ENCODE measurements at regions not wholly inside any gene's neighbourhood (a gene's known extent, or its start where the extent isn't known, plus 50 kb on each side); places are given as distances from the start of the nearest gene placed in this dataset.

DNA sequence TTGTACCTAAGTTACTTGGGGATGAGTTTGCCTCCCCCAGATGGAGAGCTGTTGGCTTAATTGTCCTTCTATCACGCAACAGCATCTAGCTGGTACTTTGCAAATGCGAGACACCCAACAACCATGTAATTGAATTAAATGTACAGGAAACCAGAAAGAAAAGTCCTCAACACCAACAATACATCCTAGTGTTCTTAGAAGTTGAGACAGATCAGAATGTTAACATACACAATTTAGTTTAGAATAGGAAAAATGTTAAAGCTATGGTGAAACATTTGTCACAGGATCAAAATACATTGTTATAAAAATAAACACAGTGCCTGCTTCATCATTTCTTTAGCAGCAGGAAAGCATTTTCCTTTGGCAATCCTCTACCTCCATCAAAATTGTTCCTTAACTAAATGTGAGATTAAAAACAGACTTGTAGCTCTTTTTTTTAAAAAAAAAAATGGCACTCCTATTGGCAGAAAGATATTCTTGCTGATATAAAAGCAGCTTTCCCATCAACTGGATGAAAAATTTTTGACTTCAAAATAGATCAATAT lies 163.1 kb upstream of the MID1 start:
- TF ChIP-seq POLR2A (IDR thresholded peaks at IDR 0.05; ENCODE audit: low read depth, low read length) = no peak
- no peak for TF ChIP-seq TAF1 (IDR thresholded peaks at IDR 0.05; ENCODE audit: borderline replicate concordance, low read depth, low read length)
- TF ChIP-seq POLR2AphosphoS5 (IDR thresholded peaks at IDR 0.05; ENCODE audit: low read depth, low read length) = no peak
- DNase-seq (ENCODE audit: insufficient read length) = no peak
- FAIRE-seq = no peak

- no peak for TF ChIP-seq POLR2AphosphoS5 (IDR thresholded peaks at IDR 0.05; ENCODE audit: low read depth, low read length)
- TF ChIP-seq POLR2A (IDR thresholded peaks at IDR 0.05; ENCODE audit: low read depth, low read length) = no peak
- no peak for TF ChIP-seq TAF1 (IDR thresholded peaks at IDR 0.05; ENCODE audit: borderline replicate concordance, low read depth, low read length)
- DNase-seq (ENCODE audit: insufficient read length) = no peak
- no peak for FAIRE-seq
Observed at GRCh38 chrX:10787264-10787663, 166.9 kb upstream of the MID1 start.

DNA sequence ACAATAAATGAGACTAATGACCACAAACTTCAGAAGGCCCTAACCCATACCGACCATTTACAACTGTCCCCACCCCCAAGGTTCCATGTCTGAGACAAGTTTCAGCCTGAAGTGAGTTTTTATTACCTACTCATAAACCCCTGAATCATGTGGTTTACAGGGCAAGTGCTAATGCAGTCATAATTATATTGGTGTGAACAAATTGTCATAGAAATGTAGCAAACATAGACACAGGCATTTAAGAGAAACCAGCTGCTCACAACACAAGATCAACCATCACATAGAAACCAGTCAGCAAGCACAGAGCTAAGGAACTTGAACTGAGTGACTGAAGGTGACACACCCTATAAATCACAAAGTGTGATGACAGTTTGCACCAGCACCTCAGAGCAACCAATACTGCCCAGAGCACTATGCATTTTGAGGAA lies 173.8 kb upstream of the MID1 start:
- DNase-seq (ENCODE audit: insufficient read length) (no peak), FAIRE-seq (no peak)
- no peak for TF ChIP-seq TAF1 (IDR thresholded peaks at IDR 0.05; ENCODE audit: borderline replicate concordance, low read depth, low read length)
- no peak for TF ChIP-seq POLR2AphosphoS5 (IDR thresholded peaks at IDR 0.05; ENCODE audit: low read depth, low read length)
- no peak for TF ChIP-seq POLR2A (IDR thresholded peaks at IDR 0.05; ENCODE audit: low read depth, low read length)

GRCh38 chrX:10795721-10796120 lies 175.3 kb upstream of the MID1 start:
- FAIRE-seq (no peak), DNase-seq (ENCODE audit: insufficient read length) (no peak)
- TF ChIP-seq POLR2A (IDR thresholded peaks at IDR 0.05; ENCODE audit: low read depth, low read length) = no peak
- no peak for TF ChIP-seq TAF1 (IDR thresholded peaks at IDR 0.05; ENCODE audit: borderline replicate concordance, low read depth, low read length)
- TF ChIP-seq POLR2AphosphoS5 (IDR thresholded peaks at IDR 0.05; ENCODE audit: low read depth, low read length) = no peak

GRCh38 chrX:10797466-10797865 lies 177.1 kb upstream of the MID1 start:
- DNase-seq (ENCODE audit: insufficient read length) (no peak), FAIRE-seq (no peak)
- no peak for TF ChIP-seq POLR2AphosphoS5 (IDR thresholded peaks at IDR 0.05; ENCODE audit: low read depth, low read length)
- TF ChIP-seq POLR2A (IDR thresholded peaks at IDR 0.05; ENCODE audit: low read depth, low read length) = no peak
- no peak for TF ChIP-seq TAF1 (IDR thresholded peaks at IDR 0.05; ENCODE audit: borderline replicate concordance, low read depth, low read length)

DNA sequence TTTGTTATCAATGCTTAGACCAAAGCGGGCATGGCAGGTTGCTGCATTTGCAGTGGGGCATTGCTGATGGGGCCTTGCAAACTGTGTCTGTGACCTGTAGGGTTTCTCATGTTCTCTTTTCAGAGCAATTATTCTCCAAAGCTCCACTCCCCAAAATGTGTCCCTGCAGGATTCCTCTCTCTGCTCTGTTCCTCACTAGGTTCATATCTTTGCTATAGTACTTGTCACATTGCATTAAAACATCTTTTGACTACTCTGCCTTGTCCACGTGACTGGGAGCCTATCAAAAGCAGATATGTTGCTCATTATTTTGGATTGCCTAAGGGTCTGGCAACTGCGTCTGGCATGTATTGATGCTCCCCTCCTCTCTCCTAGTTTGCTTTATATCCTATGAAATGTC lies 177.7 kb upstream of the MID1 start:
- no peak for FAIRE-seq
- DNase-seq (ENCODE audit: insufficient read length) = no peak
- TF ChIP-seq POLR2A (IDR thresholded peaks at IDR 0.05; ENCODE audit: low read depth, low read length) (no peak), POLR2AphosphoS5 (IDR thresholded peaks at IDR 0.05; ENCODE audit: low read depth, low read length) (no peak), TAF1 (IDR thresholded peaks at IDR 0.05; ENCODE audit: borderline replicate concordance, low read depth, low read length) (no peak)

GRCh38 chrX:10800796-10801195 lies 180.4 kb upstream of the MID1 start:
- FAIRE-seq = no peak
- TF ChIP-seq POLR2A (IDR thresholded peaks at IDR 0.05; ENCODE audit: low read depth, low read length) = no peak
- TF ChIP-seq TAF1 (IDR thresholded peaks at IDR 0.05; ENCODE audit: borderline replicate concordance, low read depth, low read length) = no peak
- TF ChIP-seq POLR2AphosphoS5 (IDR thresholded peaks at IDR 0.05; ENCODE audit: low read depth, low read length) = no peak
- no peak for DNase-seq (ENCODE audit: insufficient read length)

- FAIRE-seq (no peak), DNase-seq (ENCODE audit: insufficient read length) (no peak)
- no peak for TF ChIP-seq TAF1 (IDR thresholded peaks at IDR 0.05; ENCODE audit: borderline replicate concordance, low read depth, low read length)
- no peak for TF ChIP-seq POLR2A (IDR thresholded peaks at IDR 0.05; ENCODE audit: low read depth, low read length)
- no peak for TF ChIP-seq POLR2AphosphoS5 (IDR thresholded peaks at IDR 0.05; ENCODE audit: low read depth, low read length)
Observed at GRCh38 chrX:10811111-10811510, 190.7 kb upstream of the MID1 start.

- TF ChIP-seq TAF1 (IDR thresholded peaks at IDR 0.05; ENCODE audit: borderline replicate concordance, low read depth, low read length) (no peak), POLR2A (IDR thresholded peaks at IDR 0.05; ENCODE audit: low read depth, low read length) (no peak), POLR2AphosphoS5 (IDR thresholded peaks at IDR 0.05; ENCODE audit: low read depth, low read length) (no peak)
- DNase-seq (ENCODE audit: insufficient read length) (no peak), FAIRE-seq (no peak)
Observed at GRCh38 chrX:10813761-10814160, 193.4 kb upstream of the MID1 start.

- TF ChIP-seq TAF1 (IDR thresholded peaks at IDR 0.05; ENCODE audit: borderline replicate concordance, low read depth, low read length) (no peak), POLR2AphosphoS5 (IDR thresholded peaks at IDR 0.05; ENCODE audit: low read depth, low read length) (no peak), POLR2A (IDR thresholded peaks at IDR 0.05; ENCODE audit: low read depth, low read length) (no peak)
- FAIRE-seq = no peak
- no peak for DNase-seq (ENCODE audit: insufficient read length)
Observed at GRCh38 chrX:10818651-10819050, 198.3 kb upstream of the MID1 start.

- DNase-seq (ENCODE audit: insufficient read length) = no peak
- TF ChIP-seq POLR2AphosphoS5 (IDR thresholded peaks at IDR 0.05; ENCODE audit: low read depth, low read length) = no peak
- no peak for TF ChIP-seq POLR2A (IDR thresholded peaks at IDR 0.05; ENCODE audit: low read depth, low read length)
- TF ChIP-seq TAF1 (IDR thresholded peaks at IDR 0.05; ENCODE audit: borderline replicate concordance, low read depth, low read length) = no peak
- no peak for FAIRE-seq
Observed at GRCh38 chrX:10819973-10820372, 199.6 kb upstream of the MID1 start.

DNA sequence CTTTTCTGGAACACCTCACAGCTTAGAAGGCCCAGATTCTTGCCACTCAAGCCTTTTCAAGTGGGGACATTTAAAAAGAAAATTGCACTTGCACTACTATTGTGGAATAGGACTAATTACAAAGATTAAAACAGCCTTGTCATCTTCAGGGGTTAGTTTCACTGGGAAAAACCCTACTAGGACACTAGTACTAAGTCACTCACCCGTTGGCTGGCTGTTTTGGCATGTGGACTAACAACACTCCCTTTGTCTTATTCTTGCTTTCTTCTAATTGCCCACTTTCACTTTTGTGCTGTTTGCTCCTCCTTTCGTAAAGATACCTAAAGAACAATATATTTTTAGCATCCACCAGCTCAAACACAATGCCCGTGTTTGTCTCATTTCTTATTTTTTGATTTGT lies 200.9 kb upstream of the MID1 start:
- no peak for TF ChIP-seq POLR2A (IDR thresholded peaks at IDR 0.05; ENCODE audit: low read depth, low read length)
- TF ChIP-seq TAF1 (IDR thresholded peaks at IDR 0.05; ENCODE audit: borderline replicate concordance, low read depth, low read length) = no peak
- TF ChIP-seq POLR2AphosphoS5 (IDR thresholded peaks at IDR 0.05; ENCODE audit: low read depth, low read length) = no peak
- no peak for DNase-seq (ENCODE audit: insufficient read length)
- FAIRE-seq = no peak
